GM04503 (cell line): ENCODE measurements at regions not wholly inside any gene's neighbourhood (a gene's known extent, or its start where the extent isn't known, plus 50 kb on each side); places are given as distances from the start of the nearest gene placed in this dataset.

Experiments
- DNase-seq: peaks from one replicate; pipeline ENCODE4 v3.0.0-alpha.2; 2012; ENCODE audit warnings: low read depth

- DNase-seq = no peak
Observed at GRCh38 chr1:50292276-50292675, 131.0 kb downstream of the DMRTA2 start.

- DNase-seq = no peak
Observed at GRCh38 chr1:50289495-50289894, 133.7 kb downstream of the DMRTA2 start.

- no peak for DNase-seq
Observed at GRCh38 chr1:50285994-50286393, 137.2 kb downstream of the DMRTA2 start.

GRCh38 chr1:50279622-50280330, 143.5 kb downstream of the DMRTA2 start:
- DNase-seq = no peak

GRCh38 chr1:50278961-50279360, 144.3 kb downstream of the DMRTA2 start:
- DNase-seq = no peak

- no peak for DNase-seq
Observed at GRCh38 chr1:50278410-50278809, 144.8 kb downstream of the DMRTA2 start.

GRCh38 chr1:50275566-50275965, 147.7 kb downstream of the DMRTA2 start:
- DNase-seq = no peak

- no peak for DNase-seq
Observed at GRCh38 chr1:50272912-50273311, 150.3 kb downstream of the DMRTA2 start.

GRCh38 chr1:50271968-50272578, 151.2 kb downstream of the DMRTA2 start:
- no peak for DNase-seq

- DNase-seq = no peak
Observed at GRCh38 chr1:50271337-50271736, 151.9 kb downstream of the DMRTA2 start.

GRCh38 chr1:50270926-50271325, 152.3 kb downstream of the DMRTA2 start:
- DNase-seq = no peak

- DNase-seq = no peak
Observed at GRCh38 chr1:50268049-50268448, 155.2 kb downstream of the DMRTA2 start.

GRCh38 chr1:50266509-50266908, 156.7 kb downstream of the DMRTA2 start:
- DNase-seq = no peak

- DNase-seq = no peak
Observed at GRCh38 chr1:50265790-50266314, 157.1 kb downstream of the ELAVL4 start.

GRCh38 chr1:50264590-50264989, 155.9 kb downstream of the ELAVL4 start:
- DNase-seq = no peak

GRCh38 chr1:50262436-50262835, 153.7 kb downstream of the ELAVL4 start:
- DNase-seq = no peak

GRCh38 chr1:50261951-50262350, 153.2 kb downstream of the ELAVL4 start:
- DNase-seq = no peak

- no peak for DNase-seq
Observed at GRCh38 chr1:50257940-50258685, 149.4 kb downstream of the ELAVL4 start.

- DNase-seq = no peak
Observed at GRCh38 chr1:50257029-50257428, 148.3 kb downstream of the ELAVL4 start.
